ENCODE measurements at regions not wholly inside any gene's neighbourhood (a gene's known extent, or its start where the extent isn't known, plus 50 kb on each side); places are given as distances from the start of the nearest gene placed in this dataset.
"Not testable (repeated sequence)": the region's sequence is repeated elsewhere in the genome, so short reads cannot be mapped to it uniquely, and the experiment has no call there.

- intact Hi-C loops (cut with DNase I); DNase-seq; ATAC-seq (ENCODE audit: poor library complexity): not testable (repeated sequence)
Measured at GRCh38 chr1:120542365-120542764, 127.5 kb downstream of the NBPF8 start.

GRCh38 chr1:120542940-120543339 lies 128.1 kb downstream of the NBPF8 start:
- peak; percentile 60 for ATAC-seq (ENCODE audit: poor library complexity)
- intact Hi-C loops (cut with DNase I); DNase-seq: not testable (repeated sequence)

DNA sequence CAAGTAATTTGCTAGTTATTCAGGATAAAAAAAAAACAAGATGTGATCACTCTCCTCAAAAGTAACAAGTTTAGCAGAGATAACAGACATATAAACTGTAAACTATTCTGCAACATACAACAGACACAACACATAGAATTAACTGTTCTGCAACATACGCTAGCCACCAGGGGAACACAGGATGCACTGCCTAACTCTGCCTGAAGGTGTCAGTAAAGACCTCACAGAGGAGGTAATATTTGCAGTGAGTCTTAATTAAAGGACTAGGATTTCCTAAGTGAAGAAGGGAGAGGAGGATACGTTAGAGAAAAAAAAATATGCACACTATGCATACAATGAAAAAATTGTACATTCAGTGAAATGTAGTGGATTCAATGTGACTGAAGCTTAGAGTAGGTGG lies 129.6 kb downstream of the NBPF8 start:
- ATAC-seq (ENCODE audit: poor library complexity): peak; percentile 78
- intact Hi-C loops (cut with DNase I): not testable (repeated sequence)
- DNase-seq: peak; percentile 55

GRCh38 chr1:120550335-120550734 lies 135.5 kb downstream of the NBPF8 start:
- intact Hi-C loops (cut with DNase I); ATAC-seq (ENCODE audit: poor library complexity); DNase-seq: not testable (repeated sequence)

GRCh38 chr1:120552190-120552589 lies 137.4 kb downstream of the NBPF8 start:
- intact Hi-C loops (cut with DNase I); DNase-seq; ATAC-seq (ENCODE audit: poor library complexity): not testable (repeated sequence)

DNA sequence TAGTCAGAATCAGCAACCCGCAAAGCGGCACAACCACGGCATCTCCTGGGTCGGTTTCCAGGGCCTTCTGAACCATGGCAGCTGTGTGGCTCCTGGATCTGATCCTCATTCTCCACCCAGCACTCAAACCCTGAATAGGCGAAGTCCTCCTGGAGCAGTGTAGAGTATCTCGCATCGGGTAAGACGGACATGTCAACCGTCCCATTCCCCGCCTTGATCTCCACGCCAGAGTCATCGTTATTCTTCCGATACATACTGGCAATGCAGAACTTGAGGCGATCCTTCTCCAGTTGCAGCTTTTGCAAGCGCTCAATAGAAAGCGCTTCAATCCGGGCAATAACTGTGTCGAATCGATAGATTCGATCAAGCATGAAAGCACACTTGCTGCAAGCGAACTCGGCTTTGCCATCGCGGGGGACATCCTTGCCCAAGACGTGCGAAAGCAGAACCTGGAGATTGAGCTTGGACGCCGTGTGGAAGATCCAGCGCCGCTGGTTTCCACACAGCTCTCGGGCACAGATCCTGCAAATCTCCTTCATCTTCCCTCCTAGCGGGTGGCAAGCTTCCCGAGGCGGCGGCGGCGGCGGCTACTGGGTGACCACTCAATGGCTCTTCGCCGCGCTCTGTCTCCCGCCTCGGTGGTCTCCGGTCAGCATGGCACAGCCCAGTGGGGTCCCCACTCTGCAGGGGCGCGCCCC lies 142.9 kb downstream of the NBPF8 start:
- intact Hi-C loops (cut with DNase I); DNase-seq: not testable (repeated sequence)
- ATAC-seq (ENCODE audit: poor library complexity): peak; percentile 41

GRCh38 chr1:120558303-120559060 lies 143.6 kb downstream of the NBPF8 start:
- DNase-seq (peak; percentile 85), ATAC-seq (ENCODE audit: poor library complexity) (peak; percentile 95)
- intact Hi-C loops (cut with DNase I): not testable (repeated sequence)

DNA sequence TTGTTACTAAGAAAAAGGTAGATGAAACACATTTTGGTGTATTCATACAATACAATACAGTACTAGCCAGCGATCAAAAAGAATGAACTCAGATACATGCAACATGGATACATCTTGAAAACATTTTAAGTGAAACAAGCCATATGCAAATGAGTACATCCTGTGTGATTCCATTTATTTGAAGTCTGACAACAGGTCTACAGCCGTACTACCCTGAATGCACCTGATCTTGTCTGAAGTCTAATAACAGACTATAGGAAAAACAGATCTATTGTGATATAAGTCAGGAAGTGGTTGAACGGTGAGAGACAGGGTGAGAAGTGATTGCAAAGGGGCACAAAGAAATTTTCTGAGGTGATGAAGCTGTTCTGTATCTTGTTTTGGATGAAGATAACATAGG lies 146.9 kb downstream of the NBPF8 start:
- ATAC-seq (ENCODE audit: poor library complexity); intact Hi-C loops (cut with DNase I); DNase-seq: not testable (repeated sequence)

DNA sequence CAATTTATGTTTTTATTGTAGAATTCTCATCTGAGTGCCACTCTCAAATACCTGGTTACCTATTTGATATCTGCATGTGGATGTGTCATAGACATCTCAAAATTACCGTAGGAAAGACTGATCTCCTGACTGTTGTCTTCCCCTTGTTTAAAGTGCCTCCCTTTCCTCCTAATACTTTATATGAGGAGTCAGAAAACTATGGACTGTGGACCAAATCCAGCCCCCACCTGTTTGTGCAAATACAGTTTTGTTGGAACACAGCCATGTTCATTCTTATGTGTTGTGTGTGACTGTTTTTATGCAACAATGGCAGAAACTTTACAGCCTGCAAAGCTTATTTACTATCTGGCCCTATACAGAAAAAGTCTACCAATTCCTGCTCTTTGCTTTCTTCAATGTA lies 150.6 kb downstream of the NBPF8 start:
- intact Hi-C loops (cut with DNase I); ATAC-seq (ENCODE audit: poor library complexity); DNase-seq: not testable (repeated sequence)

GRCh38 chr1:120567620-120568019 lies 152.8 kb downstream of the NBPF8 start:
- DNase-seq; ATAC-seq (ENCODE audit: poor library complexity); intact Hi-C loops (cut with DNase I): not testable (repeated sequence)

- DNase-seq; intact Hi-C loops (cut with DNase I); ATAC-seq (ENCODE audit: poor library complexity): not testable (repeated sequence)
Measured at GRCh38 chr1:120575201-120575600, 148.5 kb upstream of the NBPF26 start.

DNA sequence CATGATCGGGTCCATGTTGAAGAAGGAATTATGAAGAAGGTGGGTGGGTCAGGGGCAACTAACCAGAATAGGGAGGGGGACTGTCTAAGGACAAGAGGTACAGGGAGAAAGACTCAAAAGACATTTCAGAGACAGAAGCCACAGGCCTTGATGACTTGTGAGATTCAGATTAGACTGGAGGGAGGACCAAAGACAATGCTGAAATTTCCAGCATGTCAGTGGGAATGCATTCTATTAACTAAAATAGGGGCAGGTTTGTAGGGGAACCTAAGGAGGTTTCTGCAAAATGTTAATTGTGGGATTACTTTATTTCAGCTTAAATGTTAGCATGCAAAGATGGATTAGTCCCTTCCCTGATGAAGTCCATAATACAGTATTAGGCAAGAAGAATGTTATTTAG lies 141.6 kb upstream of the NBPF26 start:
- intact Hi-C loops (cut with DNase I); DNase-seq; ATAC-seq (ENCODE audit: poor library complexity): not testable (repeated sequence)

GRCh38 chr1:120586053-120586452 lies 137.7 kb upstream of the NBPF26 start:
- DNase-seq; ATAC-seq (ENCODE audit: poor library complexity); intact Hi-C loops (cut with DNase I): not testable (repeated sequence)

GRCh38 chr1:120588811-120589210 lies 134.9 kb upstream of the NBPF26 start:
- ATAC-seq (ENCODE audit: poor library complexity); intact Hi-C loops (cut with DNase I); DNase-seq: not testable (repeated sequence)

- intact Hi-C loops (cut with DNase I); ATAC-seq (ENCODE audit: poor library complexity); DNase-seq: not testable (repeated sequence)
Measured at GRCh38 chr1:120591774-120592173, 132.0 kb upstream of the NBPF26 start.

DNA sequence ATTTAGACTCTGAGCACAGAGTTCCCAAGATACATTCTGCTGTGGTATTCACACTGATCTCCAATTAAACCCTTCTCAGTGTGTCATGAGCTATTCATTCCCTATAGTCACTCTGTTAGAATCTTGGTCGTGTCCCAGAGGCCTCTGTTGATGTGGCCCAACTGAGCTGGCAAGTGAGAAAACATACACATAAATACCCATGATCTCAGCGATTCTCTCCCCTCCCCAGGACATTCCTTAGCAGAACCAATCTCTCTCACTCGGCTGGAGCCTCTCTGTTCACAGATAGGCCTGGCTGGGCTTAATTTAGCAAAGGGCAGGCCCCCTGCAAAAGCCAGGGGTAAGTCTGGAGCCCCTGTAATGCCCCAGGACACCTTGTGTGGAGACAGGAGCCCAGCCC lies 130.8 kb upstream of the NBPF26 start:
- DNase-seq; intact Hi-C loops (cut with DNase I): not testable (repeated sequence)
- peak; percentile 89 for ATAC-seq (ENCODE audit: poor library complexity)

DNA sequence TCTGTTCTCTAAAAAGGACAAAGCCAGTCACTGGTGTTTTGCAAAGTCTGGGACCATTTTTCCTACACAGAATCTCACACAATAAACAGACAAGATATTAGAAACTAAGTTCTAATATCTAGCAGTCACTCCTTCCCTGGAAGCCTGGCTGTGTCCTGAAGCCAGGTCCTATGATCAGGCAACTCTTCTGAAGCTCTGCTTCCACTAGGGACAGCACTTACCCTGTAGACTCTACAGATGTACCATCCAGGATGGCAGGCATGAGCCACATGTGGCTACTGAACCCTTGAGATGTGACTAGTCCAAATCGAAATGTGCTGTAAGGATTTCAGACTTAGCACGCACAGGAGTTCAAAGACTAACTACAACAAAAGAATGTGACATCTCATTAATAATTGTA lies 130.1 kb upstream of the NBPF26 start:
- ATAC-seq (ENCODE audit: poor library complexity): peak; percentile 79
- DNase-seq; intact Hi-C loops (cut with DNase I): not testable (repeated sequence)

DNA sequence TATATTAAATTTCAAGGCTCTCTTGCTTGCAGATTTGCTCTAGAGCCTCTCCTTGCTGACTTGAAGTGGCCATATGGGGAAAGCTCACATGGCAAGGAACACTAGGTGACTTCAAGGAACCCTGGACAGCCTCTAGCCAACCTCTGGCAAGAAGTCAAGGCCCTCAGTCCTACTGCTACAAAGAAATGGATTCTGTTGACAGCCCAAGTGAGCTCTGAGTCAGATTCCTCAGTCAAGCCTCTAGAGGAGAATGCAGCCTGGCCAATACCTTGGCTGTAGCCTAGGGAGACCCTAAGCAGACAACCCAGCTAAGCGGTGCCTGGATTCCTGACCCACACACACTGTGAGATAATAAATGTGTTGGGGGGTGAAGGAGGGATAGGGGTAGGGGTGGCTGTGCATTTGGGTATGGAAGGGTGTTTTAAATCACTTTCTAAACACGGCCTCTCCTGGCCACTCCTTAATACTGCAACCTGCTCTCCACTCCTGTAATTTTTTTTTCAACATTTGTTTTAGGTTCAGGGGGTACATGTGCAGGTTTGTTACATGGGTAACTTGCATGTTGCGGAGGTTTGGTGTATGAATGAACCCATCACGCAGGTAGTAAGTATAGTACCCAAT lies 125.3 kb upstream of the NBPF26 start:
- DNase-seq; intact Hi-C loops (cut with DNase I): not testable (repeated sequence)
- peak; percentile 8 for ATAC-seq (ENCODE audit: poor library complexity)

DNA sequence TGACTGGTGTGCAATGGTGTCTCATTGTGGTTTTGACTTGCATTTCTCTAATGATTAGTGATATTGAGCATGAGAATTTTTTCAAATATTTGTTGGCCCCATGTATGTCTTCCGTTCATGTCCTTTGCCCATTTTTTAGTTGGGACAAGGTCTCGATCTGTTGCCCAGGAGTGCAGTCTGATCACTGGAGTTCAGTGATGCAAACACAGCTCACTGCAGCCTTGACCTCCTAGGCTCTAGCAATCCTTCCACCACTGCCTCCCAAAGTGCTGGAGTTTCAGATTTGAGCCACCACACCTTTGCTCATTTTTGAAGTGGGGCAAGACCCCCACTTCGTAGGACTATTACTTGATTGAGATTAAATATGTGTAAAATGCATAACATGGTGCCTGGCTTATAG lies 124.2 kb upstream of the NBPF26 start:
- intact Hi-C loops (cut with DNase I); ATAC-seq (ENCODE audit: poor library complexity); DNase-seq: not testable (repeated sequence)

Measured in Right ventricle myocardium superior (tissue), 1 donor.